Smooth muscle cell of the brain vasculature (primary cell): ENCODE measurements at regions not wholly inside any gene's neighbourhood (a gene's known extent, or its start where the extent isn't known, plus 50 kb on each side); places are given as distances from the start of the nearest gene placed in this dataset.

Source experiments
- DNase-seq: peaks from one replicate; pipeline ENCODE4 v3.0.0-alpha.2; 2012; ENCODE audit warnings: low read depth, low spot score

DNA sequence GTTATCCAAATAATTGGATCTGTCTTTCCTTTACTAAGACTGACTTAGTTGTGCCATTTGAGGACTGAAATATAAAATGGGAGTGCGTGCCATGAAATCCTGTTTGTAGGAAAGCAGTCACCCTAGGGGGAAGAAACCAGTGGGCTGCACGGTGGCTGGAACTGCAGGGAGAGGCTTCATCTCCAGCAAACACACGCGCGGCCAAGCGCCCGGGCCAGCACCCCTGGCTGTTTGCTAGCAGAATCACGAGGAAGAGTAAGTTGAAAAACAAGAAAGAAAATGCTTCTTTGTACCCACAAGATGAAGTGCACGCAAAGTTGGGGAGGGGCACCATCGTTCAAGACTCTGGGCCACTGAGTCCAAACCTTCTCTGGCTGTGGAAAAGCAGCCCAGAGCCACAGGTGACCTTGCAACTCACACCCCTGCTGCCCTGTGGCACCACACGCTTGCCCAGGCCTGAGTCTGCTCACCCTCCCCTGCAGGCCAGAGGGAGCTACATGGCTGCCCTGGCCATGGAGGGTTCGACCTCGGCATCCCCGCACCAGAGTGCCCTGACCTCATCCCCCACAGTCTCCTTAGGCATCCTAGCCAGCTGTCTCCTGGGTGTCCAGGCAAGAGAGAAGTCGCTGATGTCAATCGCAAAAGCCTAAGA lies 55.2 kb downstream of the IRX2 start:
- DNase-seq, result no peak

- DNase-seq, result no peak
Observed at GRCh38 chr5:2695200-2695891, 56.1 kb downstream of the IRX2 start.

DNA sequence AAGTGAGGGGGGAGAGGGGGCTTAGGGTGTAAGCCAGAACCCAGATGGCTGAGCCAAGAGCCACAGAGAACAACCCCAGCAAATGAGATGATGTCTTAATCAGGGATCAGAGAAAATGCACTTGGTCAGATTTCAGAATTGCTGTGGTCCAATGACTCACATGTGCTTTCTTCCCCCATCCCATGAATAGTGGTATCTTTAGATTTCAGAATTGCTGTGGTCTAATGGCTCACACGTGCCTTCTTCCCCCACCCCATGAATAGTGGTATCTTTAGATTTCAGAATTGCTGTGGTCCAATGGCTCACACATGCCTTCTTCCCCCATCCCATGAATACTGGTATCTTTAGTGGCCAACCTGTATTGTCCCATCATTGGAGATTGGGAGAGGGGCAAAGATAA lies 59.9 kb downstream of the IRX2 start:
- no peak for DNase-seq

DNA sequence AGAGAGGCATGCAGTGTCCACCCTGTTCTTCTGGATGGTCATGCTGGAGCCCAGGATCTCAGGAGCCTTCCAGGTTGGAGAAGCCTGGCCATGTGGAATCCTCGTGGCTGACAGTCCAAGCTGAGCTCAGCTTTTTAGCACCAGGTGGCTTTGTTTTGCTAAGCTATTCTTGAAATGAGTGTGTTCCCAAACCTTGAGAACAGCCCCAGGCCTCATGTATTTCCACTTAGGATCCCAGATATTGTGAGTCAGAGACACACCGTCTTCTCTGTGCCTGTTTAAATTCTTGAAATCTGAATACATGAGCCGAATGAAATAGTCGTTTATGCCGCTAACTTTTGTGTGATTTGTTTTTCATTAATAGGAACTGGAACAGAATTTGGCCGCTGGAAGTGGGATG lies 61.2 kb downstream of the IRX2 start:
- no peak for DNase-seq

GRCh38 chr5:2688586-2688985 lies 62.9 kb downstream of the IRX2 start:
- DNase-seq, result no peak

DNA sequence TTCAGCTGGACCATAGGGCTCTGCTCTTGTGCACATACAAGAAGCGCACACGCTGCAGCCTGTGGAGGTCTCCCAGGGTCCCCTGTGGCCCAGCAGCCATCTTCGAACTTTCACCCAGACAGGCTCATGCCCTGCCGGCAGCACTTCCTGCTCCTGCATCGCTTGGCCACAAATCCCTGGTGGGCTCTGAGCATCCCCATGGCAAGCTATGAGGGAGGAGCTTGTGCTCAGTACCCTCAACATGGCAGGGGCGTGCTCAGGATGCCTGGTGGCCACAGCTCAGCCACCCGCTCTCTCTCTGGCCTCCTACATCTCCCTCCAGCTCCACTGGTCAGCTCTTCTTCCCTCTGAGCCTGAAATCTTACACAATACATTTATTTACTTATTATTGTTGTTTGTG lies 63.7 kb downstream of the IRX2 start:
- DNase-seq, result no peak

DNA sequence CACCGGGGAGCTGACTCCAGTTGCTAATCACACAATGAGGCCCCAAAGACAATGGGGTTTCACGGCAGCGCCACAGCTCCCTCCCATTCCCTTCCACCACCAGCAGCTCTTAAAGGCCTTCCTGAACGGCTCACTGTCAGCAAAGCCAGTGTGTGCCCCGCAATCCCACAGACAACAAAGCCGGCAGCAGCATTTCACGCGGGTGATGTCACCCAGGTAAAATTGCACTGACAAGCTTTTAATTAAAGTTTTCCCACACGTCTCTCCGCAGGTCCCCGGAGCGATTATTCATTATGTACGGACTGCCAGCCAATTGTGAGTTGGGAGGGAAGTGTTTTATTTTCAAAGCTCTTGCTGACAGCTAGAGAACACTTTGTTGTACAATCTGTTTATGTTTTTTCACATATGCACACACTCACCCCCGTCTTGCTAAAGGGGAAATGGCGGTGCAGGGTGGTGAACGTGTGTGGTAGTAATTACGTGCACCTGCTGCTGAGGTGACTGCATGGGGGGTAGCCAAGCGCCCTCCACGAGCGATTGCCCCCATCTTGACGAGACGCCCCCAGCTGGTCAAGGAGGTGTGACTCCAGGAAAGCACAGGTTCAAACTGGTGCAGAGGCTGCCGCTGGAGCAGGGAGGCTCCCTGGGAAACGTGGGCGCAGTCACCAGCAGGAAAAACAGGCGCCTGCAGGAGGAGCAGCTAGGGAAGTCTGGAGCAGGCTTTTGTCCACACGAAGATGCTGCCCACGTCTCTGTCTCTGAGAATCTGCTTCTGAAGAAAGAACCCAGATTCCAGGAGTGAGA lies 65.0 kb downstream of the IRX2 start:
- DNase-seq, result no peak

- DNase-seq, result no peak
Observed at GRCh38 chr5:2685651-2686272, 65.7 kb downstream of the IRX2 start.

DNA sequence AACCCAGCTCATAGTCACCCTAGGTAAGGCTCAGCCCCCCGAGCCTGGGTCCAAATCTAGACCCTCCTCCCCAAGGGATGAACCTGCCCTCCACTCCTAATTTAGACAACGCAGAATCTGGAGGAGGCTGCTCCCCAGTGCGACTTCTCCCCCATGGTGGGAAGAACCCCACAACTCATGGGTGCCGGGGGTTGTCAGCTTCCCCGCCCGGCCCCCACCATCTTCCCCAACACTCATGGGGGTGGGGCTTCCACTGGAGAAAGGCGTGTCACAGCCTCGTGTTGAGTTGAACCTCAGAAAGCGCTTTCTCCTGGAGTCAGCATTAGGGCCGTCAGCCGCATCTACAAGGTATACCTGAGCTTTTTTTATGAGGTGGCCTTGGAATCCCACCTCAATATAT lies 66.9 kb downstream of the IRX2 start:
- DNase-seq, result no peak

GRCh38 chr5:2683720-2684119 lies 67.8 kb downstream of the IRX2 start:
- no peak for DNase-seq

DNA sequence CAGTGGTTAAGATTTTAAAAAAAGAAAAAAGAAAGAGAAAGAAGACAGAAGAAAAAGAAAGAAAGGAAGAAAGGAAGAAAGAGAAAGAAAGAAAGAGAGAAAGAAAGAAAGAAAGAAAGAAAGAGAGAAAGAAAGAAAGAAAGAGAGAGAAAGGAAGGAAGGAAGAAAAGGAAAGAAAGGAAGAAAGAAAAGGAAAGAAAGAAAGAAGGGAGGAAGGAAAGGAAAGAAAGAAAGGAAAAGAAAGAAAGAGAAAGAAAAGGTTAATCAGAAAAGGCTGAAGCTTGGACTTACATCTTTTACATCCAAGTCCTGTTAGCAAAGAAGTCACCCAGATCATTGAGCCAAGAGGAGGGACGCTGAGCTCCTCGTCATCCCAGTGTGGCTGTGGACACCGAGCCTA lies 70.0 kb downstream of the IRX2 start:
- DNase-seq, result no peak

DNA sequence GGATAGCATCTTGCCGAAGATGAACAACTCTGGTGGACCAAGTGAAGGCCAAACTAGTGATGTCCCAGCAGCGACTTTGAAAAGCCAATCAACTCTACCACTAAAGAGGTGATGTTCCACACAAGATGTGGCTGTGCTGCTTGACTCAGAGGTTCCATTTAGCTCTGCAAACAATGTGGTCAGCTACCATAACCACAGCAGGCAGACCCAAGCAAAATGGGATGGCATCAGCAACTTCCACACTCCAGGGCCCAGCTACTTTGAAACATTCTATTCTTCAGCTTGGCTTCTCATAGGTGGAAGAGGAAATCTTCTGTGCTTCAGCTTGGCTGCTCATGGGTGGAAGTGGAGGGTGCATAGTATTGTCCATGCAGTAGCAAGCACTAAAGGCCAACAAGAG lies 70.5 kb downstream of the IRX2 start:
- no peak for DNase-seq

- no peak for DNase-seq
Observed at GRCh38 chr5:2677689-2678088, 73.8 kb downstream of the IRX2 start.

DNA sequence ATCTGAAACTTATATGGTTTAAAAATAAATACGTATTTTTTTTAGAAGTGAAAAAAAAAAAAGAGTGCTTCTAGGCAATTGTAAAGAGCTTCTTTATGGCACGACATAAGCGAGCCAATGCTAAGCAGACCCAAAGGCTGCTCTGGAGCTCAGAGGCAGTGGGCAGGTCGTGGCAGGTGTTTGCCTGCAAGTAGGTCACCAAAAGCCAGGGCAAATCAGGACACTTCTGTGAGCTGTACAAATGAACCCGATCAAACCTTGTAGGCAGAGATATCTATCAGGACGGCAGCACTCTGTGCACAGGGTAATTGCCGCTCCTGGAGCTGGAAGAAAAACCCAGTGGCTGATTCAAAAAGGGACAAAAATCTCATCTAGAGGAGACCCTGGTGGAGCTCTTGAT lies 75.9 kb downstream of the IRX2 start:
- DNase-seq, result no peak

DNA sequence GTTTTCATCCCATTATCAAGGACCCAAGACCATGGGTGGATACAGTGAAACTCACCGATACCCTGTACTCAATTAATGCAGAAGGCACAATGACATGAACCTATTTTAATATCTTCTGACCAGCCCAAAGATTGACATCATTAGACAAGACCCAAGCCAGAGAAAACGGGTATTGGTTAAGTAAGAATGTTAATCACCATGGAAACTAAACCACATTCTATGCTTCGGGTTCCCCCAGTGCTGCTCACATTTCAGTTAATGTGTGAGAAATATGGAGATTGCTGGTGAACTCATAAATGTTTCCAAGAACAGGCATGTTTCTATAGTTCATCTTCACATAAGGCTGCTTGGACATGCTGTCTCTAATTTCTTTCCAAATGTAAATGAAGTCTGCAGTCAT lies 77.0 kb downstream of the IRX2 start:
- no peak for DNase-seq

- DNase-seq, result no peak
Observed at GRCh38 chr5:2670940-2671339, 80.5 kb downstream of the IRX2 start.

GRCh38 chr5:2669913-2670312 lies 81.6 kb downstream of the IRX2 start:
- no peak for DNase-seq

- DNase-seq, result no peak
Observed at GRCh38 chr5:2669259-2669658, 82.2 kb downstream of the IRX2 start.

DNA sequence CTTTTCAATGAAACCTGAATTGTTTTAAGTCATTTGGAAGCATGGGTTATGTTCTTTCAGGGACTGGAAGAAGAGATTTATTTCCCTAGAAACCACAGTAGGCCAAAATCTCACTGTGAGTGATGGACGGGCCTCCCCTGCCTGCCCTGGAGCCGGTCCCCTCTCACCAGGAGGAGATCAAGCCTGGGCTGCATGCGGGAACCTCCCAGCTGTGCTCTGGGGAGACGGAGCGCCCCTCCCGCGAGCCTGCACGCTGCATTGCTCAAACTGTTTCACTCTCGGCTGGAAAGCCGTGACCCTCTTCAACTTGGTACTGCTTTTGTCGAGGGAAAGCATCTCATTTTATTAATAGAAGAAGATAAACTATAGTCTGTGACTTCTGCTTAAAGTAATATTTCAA lies 85.4 kb downstream of the IRX2 start:
- no peak for DNase-seq

DNA sequence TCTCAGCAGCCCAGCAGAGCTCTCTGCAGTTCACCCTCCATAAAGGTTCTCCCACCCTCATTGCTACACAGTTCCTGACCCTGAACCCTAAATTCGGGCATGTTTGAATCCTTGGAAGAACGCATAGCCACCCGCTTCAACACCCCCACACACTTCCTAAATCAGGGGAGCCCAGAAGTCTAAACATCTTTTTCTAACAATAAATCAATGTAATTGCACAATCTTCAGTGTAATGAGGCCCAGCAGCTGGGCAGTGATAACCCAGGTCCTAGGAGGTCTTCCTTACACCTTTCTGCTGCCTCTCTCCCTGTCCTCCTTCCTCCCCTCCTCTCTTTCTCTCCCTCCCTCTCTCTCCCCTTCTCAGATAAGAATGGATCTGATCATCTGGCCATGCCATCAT lies 88.0 kb downstream of the IRX2 start:
- DNase-seq, result no peak

- DNase-seq, result no peak
Observed at GRCh38 chr5:2660315-2660714, 91.2 kb downstream of the IRX2 start.

- no peak for DNase-seq
Observed at GRCh38 chr5:2658881-2659470, 92.5 kb downstream of the IRX2 start.
